PC-9 (cell line): ENCODE measurements at regions not wholly inside any gene's neighbourhood (a gene's known extent, or its start where the extent isn't known, plus 50 kb on each side); places are given as distances from the start of the nearest gene placed in this dataset.

ENCODE experiments used
- BruUV-seq: library from RNA; stranded (reverse); fragments of 400-500 nt; replicated peaks from 2 replicates; lab custom pipeline; 2021; lab: Mats Ljungman, UMichigan
- CTCF ChIA-PET: fragments of 300-600 bp; sonication (Branson Sonifier 250); formaldehyde crosslinking; loops from one replicate; lab custom pipeline; 2022; ENCODE audit warnings: antibody characterized with exemption; lab: Charles Lee
- POLR2A ChIA-PET: fragments of 300-600 bp; sonication (Branson Sonifier 250); formaldehyde crosslinking; loops from one replicate; lab custom pipeline; 2022; ENCODE audit warnings: antibody characterized with exemption; ENCODE audit not compliant: unreplicated experiment; lab: Charles Lee
- DNase-seq, 2 experiments: peaks; one replicate each; pipeline versions ENCODE4 v3.0.0 to v3.0.0-alpha.2; 2015 to 2022; ENCODE audit warnings: mixed read lengths in 1 of 2
- H2AFZ ChIP-seq: fragments of 200-600 bp; sonication (generic); 2 replicates; pipeline ENCODE4 v1.8.1; 2017; ENCODE audit warnings: antibody characterized with exemption
- H3F3A ChIP-seq: fragments of 200-600 bp; sonication (generic); 2 replicates; pipeline ENCODE4 v1.8.1; 2017; ENCODE audit warnings: antibody characterized with exemption, mild to moderate bottlenecking, low read depth; ENCODE audit not compliant: insufficient read depth
- H3K27ac ChIP-seq: fragments of 200-600 bp; sonication (generic); 2 replicates; pipeline ENCODE4 v1.6.1; 2016; ENCODE audit warnings: mixed run types
- H3K27me3 ChIP-seq: fragments of 200-600 bp; sonication (generic); 2 replicates; pipeline ENCODE4 v1.6.1; 2016; ENCODE audit warnings: low read depth, mixed run types; ENCODE audit not compliant: insufficient read depth
- H3K36me3 ChIP-seq: fragments of 200-600 bp; sonication (generic); 2 replicates; pipeline ENCODE4 v1.6.1; 2016; ENCODE audit warnings: low read depth, mixed run types
- H3K4me1 ChIP-seq: fragments of 200-600 bp; sonication (generic); replicated peaks from 2 replicates; pipeline ENCODE4 v1.6.1; 2016; ENCODE audit warnings: mixed run types; ENCODE audit not compliant: insufficient read depth
- H3K4me2 ChIP-seq: fragments of 200-600 bp; sonication (generic); 2 replicates; pipeline ENCODE4 v1.6.1; 2017; ENCODE audit warnings: mixed run types
- H3K4me3 ChIP-seq: fragments of 200-600 bp; sonication (generic); 2 replicates; pipeline ENCODE4 v1.6.1; 2016; ENCODE audit warnings: mixed run types
- H3K79me2 ChIP-seq: fragments of 200-600 bp; sonication (generic); 2 replicates; pipeline ENCODE4 v1.6.1; 2017; ENCODE audit warnings: low read depth, mixed run types
- H3K9me2 ChIP-seq: fragments of 200-600 bp; sonication (generic); 2 replicates; pipeline ENCODE4 v1.8.1; 2017; ENCODE audit warnings: mild to moderate bottlenecking; ENCODE audit not compliant: insufficient read depth
- H3K9me3 ChIP-seq: fragments of 200-600 bp; sonication (generic); 2 replicates; pipeline ENCODE4 v1.8.1; 2016; ENCODE audit warnings: low read depth; ENCODE audit not compliant: insufficient read depth
- H4K20me1 ChIP-seq: fragments of 200-600 bp; sonication (generic); 2 replicates; pipeline ENCODE4 v1.8.1; 2017; ENCODE audit not compliant: insufficient read depth
- EZH2 ChIP-seq: fragments of 200-600 bp; sonication (generic); IDR thresholded peaks from 2 replicates; pipeline ENCODE4 v1.8.0; 2017; ENCODE audit warnings: antibody characterized with exemption, low read depth
- intact Hi-C: fragments of 100-400 bp; cut with micrococcal nuclease; formaldehyde crosslinking; loops from one replicate; pipeline ENCODE4 v1.10.0; 2022; ENCODE audit not compliant: unreplicated experiment
- TF ChIP-seq, protein P1 (sequence below): fragments of 200-600 bp; sonication (generic); conservative IDR thresholded peaks from 2 replicates; pipeline ENCODE4 v1.6.1; 2017; ENCODE audit warnings: mixed run types, antibody characterized with exemption, mild to moderate bottlenecking, moderate library complexity

DNA sequence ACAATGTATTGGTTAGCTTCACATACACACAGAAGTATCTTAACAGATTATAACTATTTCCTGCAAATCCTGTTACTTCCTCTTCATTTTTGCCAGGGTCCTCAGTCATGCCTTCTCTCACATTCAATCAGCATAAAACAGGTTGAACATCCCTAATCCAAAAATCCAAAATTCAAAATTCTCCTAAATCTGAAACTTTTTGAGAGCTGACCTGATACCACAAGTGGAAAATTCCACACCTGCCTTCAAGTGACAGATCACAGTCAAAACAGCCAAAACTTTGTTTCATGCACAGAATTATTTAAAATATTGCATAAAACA, 62.9 kb upstream of the FBXO28 start:
- no peak for DNase-seq
- Histone ChIP-seq H3F3A (peaks cover 14% of the 10 kb centered on the region; the same call in 1 of the 2 replicates), H3K9me3 (peaks cover 6% of the 10 kb centered on the region; the same call in 1 of the 2 replicates), H3K27me3 (no peaks in the 10 kb centered on the region), H3K4me3 (no peak overlapping the region), H3K9me2 (no peaks in the 10 kb centered on the region), H3K4me1 (peaks cover 24% of the 10 kb centered on the region), H2AFZ (no peak overlapping the region), H3K36me3 (no peaks in the 10 kb centered on the region), H4K20me1 (no peaks in the 10 kb centered on the region), H3K4me2 (no peak overlapping the region), H3K79me2 (no peaks in the 10 kb centered on the region), H3K27ac (no peak overlapping the region)
- intact Hi-C loops = loop anchor here (2.0 to 10.0 kb wide), 3 partner anchors 28 to 236 kb away; no protein-coding TSS in a partner anchor
- POLR2A ChIA-PET = interaction anchor here (0.6 to 0.8 kb wide), 3 partner anchors 14 to 343 kb away, joined by 3 to 7 read pairs (median 6); no protein-coding TSS in a partner anchor
- CTCF ChIA-PET = interaction anchor here (0.6 to 1.3 kb wide), 9 partner anchors 9 to 403 kb away, joined by 3 to 14 read pairs (median 4); no protein-coding TSS in a partner anchor
- no peak for TF ChIP-seq EZH2
- TF ChIP-seq, protein P1, sequence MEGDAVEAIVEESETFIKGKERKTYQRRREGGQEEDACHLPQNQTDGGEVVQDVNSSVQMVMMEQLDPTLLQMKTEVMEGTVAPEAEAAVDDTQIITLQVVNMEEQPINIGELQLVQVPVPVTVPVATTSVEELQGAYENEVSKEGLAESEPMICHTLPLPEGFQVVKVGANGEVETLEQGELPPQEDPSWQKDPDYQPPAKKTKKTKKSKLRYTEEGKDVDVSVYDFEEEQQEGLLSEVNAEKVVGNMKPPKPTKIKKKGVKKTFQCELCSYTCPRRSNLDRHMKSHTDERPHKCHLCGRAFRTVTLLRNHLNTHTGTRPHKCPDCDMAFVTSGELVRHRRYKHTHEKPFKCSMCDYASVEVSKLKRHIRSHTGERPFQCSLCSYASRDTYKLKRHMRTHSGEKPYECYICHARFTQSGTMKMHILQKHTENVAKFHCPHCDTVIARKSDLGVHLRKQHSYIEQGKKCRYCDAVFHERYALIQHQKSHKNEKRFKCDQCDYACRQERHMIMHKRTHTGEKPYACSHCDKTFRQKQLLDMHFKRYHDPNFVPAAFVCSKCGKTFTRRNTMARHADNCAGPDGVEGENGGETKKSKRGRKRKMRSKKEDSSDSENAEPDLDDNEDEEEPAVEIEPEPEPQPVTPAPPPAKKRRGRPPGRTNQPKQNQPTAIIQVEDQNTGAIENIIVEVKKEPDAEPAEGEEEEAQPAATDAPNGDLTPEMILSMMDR = peak; percentile 17
- BruUV-seq = no TSS peak

DNA sequence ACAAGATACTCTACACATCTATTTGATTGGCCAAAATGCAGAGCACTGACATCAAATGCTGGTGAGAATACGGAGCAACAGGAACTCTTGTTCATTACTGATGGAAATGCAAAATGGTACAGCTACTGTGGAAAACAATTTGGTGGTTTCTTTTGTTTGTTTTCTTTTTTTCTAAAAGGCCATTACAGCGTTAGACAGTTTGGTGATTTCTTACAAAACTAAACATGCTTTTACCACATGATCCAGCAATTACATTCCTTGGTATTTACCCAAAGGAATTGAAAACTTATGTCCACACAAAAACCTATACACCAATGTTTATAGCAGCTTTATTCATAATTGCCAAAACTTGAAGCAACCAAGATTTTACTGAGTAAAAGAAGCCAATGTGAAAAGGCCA, 66.4 kb upstream of the FBXO28 start:
- Histone ChIP-seq H3K9me2 (no peaks in the 10 kb centered on the region), H3K4me3 (no peak overlapping the region), H3K79me2 (no peaks in the 10 kb centered on the region), H3K4me2 (no peak overlapping the region), H3K9me3 (no peaks in the 10 kb centered on the region), H3F3A (peaks cover 5% of the 10 kb centered on the region; the same call in 1 of the 2 replicates), H3K4me1 (peaks cover 13% of the 10 kb centered on the region), H2AFZ (no peak overlapping the region), H4K20me1 (no peaks in the 10 kb centered on the region), H3K27ac (no peak overlapping the region), H3K27me3 (no peaks in the 10 kb centered on the region), H3K36me3 (no peaks in the 10 kb centered on the region)
- TF ChIP-seq, protein P1 = no peak
- TF ChIP-seq EZH2 = no peak
- CTCF ChIA-PET = no interaction called here
- intact Hi-C loops = no loop called here
- no peak for DNase-seq
- no TSS peak for BruUV-seq
- POLR2A ChIA-PET = no interaction called here

DNA sequence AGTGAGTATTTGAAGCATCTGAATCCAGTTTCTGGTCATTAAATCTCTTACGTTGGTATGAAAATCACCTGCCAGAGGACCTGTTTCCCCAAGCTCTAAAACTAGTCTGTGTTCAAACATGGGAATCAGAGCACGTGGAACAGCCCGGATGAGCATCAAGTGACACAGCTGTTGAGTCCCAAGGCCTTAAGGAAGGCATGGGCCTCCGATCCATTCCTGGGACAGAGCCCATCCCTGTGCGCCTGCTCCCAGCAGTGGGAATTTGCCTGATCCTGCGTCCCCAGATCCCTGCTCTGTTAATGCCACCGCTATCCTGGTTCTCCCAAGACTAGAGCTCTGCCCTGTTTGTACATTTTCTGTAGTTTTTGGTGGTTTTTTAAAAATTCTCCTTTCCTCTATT, 68.4 kb upstream of the FBXO28 start:
- ChIA-PET POLR2A (no interaction called here), CTCF (no interaction called here)
- BruUV-seq = no TSS peak

More for the DNA sequence above, 68.4 kb upstream of the FBXO28 start:
- no peak for DNase-seq
- no peaks in the 10 kb centered on the region for H3F3A ChIP-seq
- no peak overlapping the region for H3K27ac ChIP-seq
- H3K4me2 ChIP-seq = no peak overlapping the region
- no peaks in the 10 kb centered on the region for H4K20me1 ChIP-seq
- no peak for TF ChIP-seq EZH2
- TF ChIP-seq, protein P1 = no peak
- H3K9me3 ChIP-seq = no peaks in the 10 kb centered on the region
- intact Hi-C loops = no loop called here
- no peaks in the 10 kb centered on the region for H3K27me3 ChIP-seq
- no peaks in the 10 kb centered on the region for H3K9me2 ChIP-seq
- no peaks in the 10 kb centered on the region for H3K79me2 ChIP-seq
- H3K4me1 ChIP-seq = peaks cover under 1% of the 10 kb centered on the region; the same call in 1 of the 2 replicates
- no peaks in the 10 kb centered on the region for H3K36me3 ChIP-seq
- H3K4me3 ChIP-seq = no peak overlapping the region
- H2AFZ ChIP-seq = no peak overlapping the region
